ENCODE measurements at regions not wholly inside any gene's neighbourhood (a gene's known extent, or its start where the extent isn't known, plus 50 kb on each side); places are given as distances from the start of the nearest gene placed in this dataset.

DNA sequence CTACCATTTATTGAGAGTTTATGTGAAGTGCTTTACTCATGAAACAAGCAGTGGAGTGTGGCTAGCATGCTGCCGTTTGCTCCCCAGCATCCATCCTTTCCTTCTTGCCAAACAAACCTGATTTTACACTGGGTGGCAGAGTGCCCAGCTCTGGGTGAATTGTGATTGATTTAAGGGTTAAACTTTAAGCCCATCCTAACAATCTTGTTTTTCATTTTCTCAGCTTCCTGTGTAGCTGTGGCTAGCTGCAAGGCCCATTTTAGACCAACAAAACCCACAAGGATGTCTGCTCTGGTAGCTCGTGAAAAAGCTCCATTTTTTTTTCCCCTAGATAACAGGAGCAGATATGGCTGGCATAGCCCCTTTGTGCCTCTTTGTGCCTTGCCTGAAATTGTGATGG is 77.7 kb upstream of the KCNG1 start:
- Histone ChIP-seq H4K8ac (ENCODE audit: low read depth in 2 of 2, low read length in 2 of 2) (no peak overlapping the region), H2AFZ (replicated peaks; ENCODE audit: low read length, poor library complexity) (no peak overlapping the region), H3K9me3 (ENCODE audit: control insufficient read depth, insufficient read depth, low read length) (peaks cover 4% of the 10 kb centered on the region; the same call in 1 of the 2 replicates), H4K20me1 (ENCODE audit: insufficient read depth, low read length) (0 out of 2 replicates have a peak, but pooled peaks cover under 1% of the 10 kb centered on the region), H3K14ac (replicated peaks; ENCODE audit: low read depth, low read length) (no peak overlapping the region), H3K4ac (ENCODE audit: low read depth, low read length) (no peak overlapping the region), H3K4me1 (ENCODE audit: control insufficient read depth, insufficient read depth, low read length) (no peaks in the 10 kb centered on the region), H3K79me1 (ENCODE audit: low read depth in 1 of 2, low read length in 2 of 2) (no peaks in the 10 kb centered on the region), H3K4me3 (ENCODE audit: insufficient read depth, low read depth, low read length) (no peak overlapping the region), H3K56ac (ENCODE audit: extremely low read depth, insufficient read depth, low read length) (no peak overlapping the region), H3K18ac (ENCODE audit: low read depth, low read length) (no peak overlapping the region), H3K23ac (ENCODE audit: low read depth, low read length) (no peak overlapping the region), H2AK9ac (replicated peaks; ENCODE audit: low read depth, low read length, poor library complexity) (no peak overlapping the region), H4K5ac (ENCODE audit: low read depth, low read length) (no peak overlapping the region), H3K9me1 (ENCODE audit: insufficient read depth, low read length) (no peaks in the 10 kb centered on the region), H2AK5ac (ENCODE audit: low read depth, low read length) (no peak overlapping the region), H3K27me3 (ENCODE audit: control insufficient read depth, insufficient read depth, low read length) (peaks cover 62% of the 10 kb centered on the region), H3K36me3 (ENCODE audit: control insufficient read depth, insufficient read depth, low read length) (no peaks in the 10 kb centered on the region), H2BK20ac (ENCODE audit: low read depth, low read length) (no peak overlapping the region), H4K91ac (ENCODE audit: insufficient read depth, low read depth, low read length) (no peak overlapping the region), H3K27ac (ENCODE audit: insufficient read depth, low read length) (no peak overlapping the region), H2BK120ac (ENCODE audit: low read depth, low read length) (no peak overlapping the region), H2BK5ac (ENCODE audit: low read depth, low read length, poor library complexity, severe bottlenecking) (no peak overlapping the region), H3K9ac (ENCODE audit: low read depth, low read length) (no peak overlapping the region), H3K4me2 (ENCODE audit: low read depth, low read length) (no peak overlapping the region), H2BK15ac (ENCODE audit: low read depth, low read length) (no peak overlapping the region)
- DNase-seq, result no peak
- in situ Hi-C loops (cut with MboI; ENCODE audit: low sequenced_read_pairs), result no loop called here
- ChIA-PET CTCF (no interaction called here), POLR2A (ENCODE audit: unreplicated experiment) (no interaction called here)
- no peak for TF ChIP-seq RAD21 (IDR thresholded peaks at IDR 0.05; ENCODE audit: low read length)
- TF ChIP-seq MAFK (IDR thresholded peaks at IDR 0.05; ENCODE audit: low read depth, low read length), result no peak
- no peak for TF ChIP-seq SMC3 (IDR thresholded peaks at IDR 0.05; ENCODE audit: low read depth, low read length)
- no peak for TF ChIP-seq MAZ (IDR thresholded peaks at IDR 0.05; ENCODE audit: borderline replicate concordance, low read depth, low read length)
- no peak for TF ChIP-seq MXI1 (IDR thresholded peaks at IDR 0.05; ENCODE audit: borderline replicate concordance, low read depth, low read length)
- TF ChIP-seq NFE2L2 (IDR thresholded peaks at IDR 0.05; ENCODE audit: low read depth, low read length), result no peak
- TF ChIP-seq CEBPB (IDR thresholded peaks at IDR 0.05; ENCODE audit: low read depth, low read length), result no peak
- TF ChIP-seq RFX5 (IDR thresholded peaks at IDR 0.05; ENCODE audit: low read depth, low read length), result no peak
- no peak for TF ChIP-seq BHLHE40 (IDR thresholded peaks at IDR 0.05; ENCODE audit: low read depth, low read length)
- TF ChIP-seq, protein P1, sequence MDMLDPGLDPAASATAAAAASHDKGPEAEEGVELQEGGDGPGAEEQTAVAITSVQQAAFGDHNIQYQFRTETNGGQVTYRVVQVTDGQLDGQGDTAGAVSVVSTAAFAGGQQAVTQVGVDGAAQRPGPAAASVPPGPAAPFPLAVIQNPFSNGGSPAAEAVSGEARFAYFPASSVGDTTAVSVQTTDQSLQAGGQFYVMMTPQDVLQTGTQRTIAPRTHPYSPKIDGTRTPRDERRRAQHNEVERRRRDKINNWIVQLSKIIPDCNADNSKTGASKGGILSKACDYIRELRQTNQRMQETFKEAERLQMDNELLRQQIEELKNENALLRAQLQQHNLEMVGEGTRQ (IDR thresholded peaks at IDR 0.05; ENCODE audit: low read depth, low read length), result no peak
- TF ChIP-seq CHD1 (IDR thresholded peaks at IDR 0.05; ENCODE audit: low read depth, low read length), result no peak
- TF ChIP-seq POLR2A (IDR thresholded peaks at IDR 0.05; ENCODE audit: low read depth, low read length), result no peak
- intact Hi-C loops (cut with micrococcal nuclease), result no loop called here
- WGBS, 2 experiments (ENCODE audit: extremely low coverage in 2 of 2, insufficient read length in 1 of 2), result no CpG with 5 or more reads among the region's 2 CpGs
- no TSS peak for BruUV-seq (replicated peaks)
- no peak for ATAC-seq (ENCODE audit: low read depth)
- dilution Hi-C loops (cut with HindIII; ENCODE audit: low sequenced_read_pairs, unreplicated experiment), result no loop called here

Measured in IMR-90 (cell line).